Stomach (tissue), 4 donors: ENCODE measurements at regions not wholly inside any gene's neighbourhood (a gene's known extent, or its start where the extent isn't known, plus 50 kb on each side); places are given as distances from the start of the nearest gene placed in this dataset.

Source experiments
- EP300 ChIP-seq: sonication (generic); formaldehyde crosslinking; IDR thresholded peaks from one replicate; pipeline ENCODE4 v1.6.1; 2017; ENCODE audit warnings: antibody characterized with exemption
- POLR2AphosphoS5 ChIP-seq, 3 donors: sonication (generic); formaldehyde crosslinking; IDR thresholded peaks; one replicate each; pipeline ENCODE4 v1.6.1; 2016; ENCODE audit warnings: antibody characterized with exemption in 3 of 3
- TF ChIP-seq, protein P1 (sequence below), 7 experiments: fragments of 450-650 bp in 4 of 7; fragments of 200-600 bp in 3 of 7; sonication (generic) in 3 of 7; IDR thresholded peaks; one replicate each; pipeline ENCODE4 v1.5.1; 2016 to 2019; ENCODE audit warnings: antibody characterized with exemption in 7 of 7, control low read depth in 2 of 7, mild to moderate bottlenecking in 1 of 7

DNA sequence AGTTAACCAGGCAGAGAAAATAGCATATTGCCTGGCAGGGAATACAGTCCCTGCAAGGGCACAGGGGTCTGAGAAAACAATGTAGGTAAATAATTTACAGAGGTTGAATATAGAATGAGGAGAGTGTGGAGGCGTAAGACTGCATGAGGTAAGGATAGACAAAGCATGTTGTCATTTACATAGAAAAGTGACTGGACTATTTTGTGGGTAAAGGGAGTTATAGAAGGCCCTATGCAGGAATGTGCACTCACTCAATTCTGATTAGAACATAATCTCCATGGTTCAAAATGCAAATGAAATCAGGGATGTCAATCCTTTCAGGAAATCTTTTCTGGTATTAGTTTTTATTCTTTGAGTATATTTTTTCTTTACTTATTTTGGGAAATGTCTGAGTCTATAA lies 285.7 kb upstream of the SALL1 start:
- no peak for TF ChIP-seq POLR2AphosphoS5 (IDR thresholded peaks at IDR 0.05)
- TF ChIP-seq, protein P1, sequence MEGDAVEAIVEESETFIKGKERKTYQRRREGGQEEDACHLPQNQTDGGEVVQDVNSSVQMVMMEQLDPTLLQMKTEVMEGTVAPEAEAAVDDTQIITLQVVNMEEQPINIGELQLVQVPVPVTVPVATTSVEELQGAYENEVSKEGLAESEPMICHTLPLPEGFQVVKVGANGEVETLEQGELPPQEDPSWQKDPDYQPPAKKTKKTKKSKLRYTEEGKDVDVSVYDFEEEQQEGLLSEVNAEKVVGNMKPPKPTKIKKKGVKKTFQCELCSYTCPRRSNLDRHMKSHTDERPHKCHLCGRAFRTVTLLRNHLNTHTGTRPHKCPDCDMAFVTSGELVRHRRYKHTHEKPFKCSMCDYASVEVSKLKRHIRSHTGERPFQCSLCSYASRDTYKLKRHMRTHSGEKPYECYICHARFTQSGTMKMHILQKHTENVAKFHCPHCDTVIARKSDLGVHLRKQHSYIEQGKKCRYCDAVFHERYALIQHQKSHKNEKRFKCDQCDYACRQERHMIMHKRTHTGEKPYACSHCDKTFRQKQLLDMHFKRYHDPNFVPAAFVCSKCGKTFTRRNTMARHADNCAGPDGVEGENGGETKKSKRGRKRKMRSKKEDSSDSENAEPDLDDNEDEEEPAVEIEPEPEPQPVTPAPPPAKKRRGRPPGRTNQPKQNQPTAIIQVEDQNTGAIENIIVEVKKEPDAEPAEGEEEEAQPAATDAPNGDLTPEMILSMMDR (IDR thresholded peaks at IDR 0.05): no peak
- TF ChIP-seq EP300: no peak
